ENCODE measurements at regions not wholly inside any gene's neighbourhood (a gene's known extent, or its start where the extent isn't known, plus 50 kb on each side); places are given as distances from the start of the nearest gene placed in this dataset.

GRCh38 chr7:35536396-35536826 lies 158.5 kb downstream of the HERPUD2 start:
- no peak for DNase-seq (ENCODE audit: low read depth in 2 of 2)

DNA sequence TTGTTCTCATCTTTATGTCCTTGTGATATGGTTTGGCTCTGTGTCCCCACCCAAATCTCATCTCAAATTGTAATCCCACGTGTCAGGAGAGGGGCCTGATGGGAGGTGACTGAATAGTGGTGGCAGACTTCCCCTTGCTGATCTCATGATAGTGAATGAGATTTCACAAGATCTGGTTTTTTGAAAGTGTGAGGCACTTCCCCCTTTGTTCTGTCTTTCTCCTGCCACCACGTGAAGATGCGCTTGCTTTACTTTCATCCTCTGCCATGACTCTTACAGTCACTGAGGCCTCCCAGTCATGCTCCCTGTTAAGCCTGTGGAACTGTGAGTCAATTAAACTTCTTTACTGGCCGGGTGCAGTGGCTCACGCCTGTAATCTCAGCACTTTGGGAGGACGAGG lies 161.0 kb downstream of the HERPUD2 start:
- DNase-seq (ENCODE audit: low read depth in 2 of 2), result no peak

DNA sequence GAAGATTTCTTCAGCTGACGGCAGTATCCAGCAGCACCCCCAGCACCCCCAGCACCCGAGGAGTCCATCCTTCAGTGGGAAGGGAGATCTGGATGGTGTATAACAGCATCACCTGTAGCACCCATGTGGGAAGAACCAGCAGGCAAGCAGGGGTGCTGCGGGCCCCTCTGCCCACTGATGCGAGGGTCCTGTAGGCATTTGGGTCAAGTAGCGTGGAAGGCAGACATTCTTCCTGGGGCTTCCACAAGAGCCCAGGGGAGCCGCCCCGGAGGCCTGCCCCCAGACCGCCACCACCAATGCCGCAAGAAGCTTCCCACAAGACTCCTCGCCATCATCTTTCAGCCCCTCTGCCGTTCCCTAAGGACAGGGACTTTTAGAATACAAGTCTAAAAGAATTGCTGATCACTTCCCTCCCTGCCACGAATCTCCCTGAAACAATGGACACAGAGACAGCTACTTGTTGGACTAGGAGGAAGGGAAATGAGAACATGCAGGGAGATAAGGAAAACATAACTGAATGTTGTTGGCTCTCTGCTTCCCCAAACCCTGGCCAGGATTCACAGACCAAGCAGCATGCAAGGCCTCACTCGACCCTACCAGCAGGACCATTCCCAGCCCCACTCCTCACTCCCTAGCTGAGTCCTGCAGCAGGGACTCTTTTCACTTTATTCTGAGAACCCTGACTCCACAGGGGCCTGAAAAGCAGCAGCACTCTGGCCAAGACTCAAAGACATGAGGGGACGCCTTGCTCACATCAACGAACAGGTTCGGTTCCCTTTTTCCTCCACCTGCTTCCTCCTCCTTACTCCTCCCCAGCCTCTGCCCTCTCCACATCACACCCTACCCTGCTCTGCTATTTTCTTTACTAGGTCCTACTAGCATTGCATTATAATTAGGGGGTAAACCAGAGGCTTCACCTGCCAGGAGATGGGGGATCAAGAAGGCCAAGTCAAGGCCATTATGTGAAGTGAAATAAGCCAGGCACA lies 164.5 kb downstream of the HERPUD2 start:
- DNase-seq (ENCODE audit: low read depth in 2 of 2), result no peak

DNA sequence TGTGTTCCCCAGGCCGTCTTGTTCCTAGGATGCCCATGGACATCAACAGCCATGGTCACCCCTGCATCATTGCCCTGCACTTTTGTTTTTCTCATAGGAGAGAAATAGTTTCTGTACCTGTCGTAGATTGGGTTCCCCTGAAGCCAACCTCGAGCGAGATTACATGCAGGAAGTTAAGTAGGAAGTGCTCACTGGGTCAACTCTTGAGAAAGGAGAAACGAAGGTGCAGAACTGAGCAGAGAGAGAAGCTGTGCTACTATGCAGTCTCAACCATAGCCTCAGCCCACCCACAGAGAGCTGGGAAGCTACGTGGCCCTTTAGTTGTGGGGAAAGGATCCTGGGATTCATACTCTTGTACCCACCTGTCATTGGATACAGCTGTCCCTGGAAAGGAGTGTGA lies 165.2 kb downstream of the HERPUD2 start:
- no peak for DNase-seq (ENCODE audit: low read depth in 2 of 2)

- no peak for DNase-seq (ENCODE audit: low read depth in 2 of 2)
These were observed 166.5 kb downstream of the HERPUD2 start for GRCh38 chr7:35528381-35528977.

GRCh38 chr7:35526645-35527044 lies 168.3 kb downstream of the HERPUD2 start:
- DNase-seq (ENCODE audit: low read depth in 2 of 2), result no peak

DNA sequence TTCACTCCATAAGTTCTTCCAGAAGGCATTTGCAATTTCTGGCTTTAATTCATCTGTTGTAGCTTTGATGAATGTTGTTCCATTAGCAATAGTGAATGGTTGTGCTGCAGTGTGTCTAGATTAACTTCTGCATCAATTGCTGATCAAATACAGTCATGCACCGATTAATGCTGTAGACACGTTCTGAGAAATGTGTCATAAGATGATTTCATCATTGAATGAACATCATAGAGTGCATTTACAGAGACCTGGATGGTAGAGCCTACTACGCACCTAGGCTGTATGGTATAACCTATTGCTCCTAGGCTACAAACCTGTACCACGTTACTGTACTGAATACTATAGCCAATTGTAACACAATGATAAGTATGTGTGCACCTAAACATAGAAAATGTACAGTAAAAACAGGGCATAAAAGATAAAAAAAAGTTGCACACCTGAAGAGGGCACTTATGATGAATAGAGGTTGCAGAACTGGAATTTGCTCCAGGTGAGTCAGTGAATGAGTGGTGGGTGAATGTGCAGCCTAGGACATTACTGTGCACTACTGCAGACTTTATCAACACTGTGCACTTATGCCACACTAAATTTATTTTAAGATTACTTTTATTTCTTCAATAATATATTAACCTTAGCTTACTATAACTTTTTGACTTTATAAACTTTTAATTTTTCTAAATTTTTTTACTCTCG lies 170.7 kb downstream of the HERPUD2 start:
- DNase-seq (ENCODE audit: low read depth in 2 of 2), result no peak

DNA sequence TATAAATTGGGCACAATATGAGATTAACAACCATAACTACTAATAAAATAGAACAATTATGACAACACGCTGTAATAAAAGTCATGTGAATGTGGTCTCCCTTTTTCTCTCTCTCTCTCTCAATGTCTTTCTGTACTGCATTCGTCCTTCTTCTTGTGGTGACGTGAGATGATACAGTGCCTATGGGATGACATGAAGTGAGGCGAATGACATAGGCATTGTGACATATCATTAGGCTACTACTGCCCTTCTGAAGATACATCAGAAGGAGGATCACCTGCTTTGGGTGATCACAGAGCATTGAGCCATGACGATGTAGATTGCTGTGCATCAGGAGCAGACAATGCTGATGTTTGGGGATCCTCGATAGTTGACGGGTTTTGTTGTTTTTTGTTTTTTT lies 171.6 kb downstream of the HERPUD2 start:
- DNase-seq (ENCODE audit: low read depth in 2 of 2), result no peak

- DNase-seq (ENCODE audit: low read depth in 2 of 2), result no peak
These were observed 172.2 kb downstream of the HERPUD2 start for GRCh38 chr7:35522697-35523096.

DNA sequence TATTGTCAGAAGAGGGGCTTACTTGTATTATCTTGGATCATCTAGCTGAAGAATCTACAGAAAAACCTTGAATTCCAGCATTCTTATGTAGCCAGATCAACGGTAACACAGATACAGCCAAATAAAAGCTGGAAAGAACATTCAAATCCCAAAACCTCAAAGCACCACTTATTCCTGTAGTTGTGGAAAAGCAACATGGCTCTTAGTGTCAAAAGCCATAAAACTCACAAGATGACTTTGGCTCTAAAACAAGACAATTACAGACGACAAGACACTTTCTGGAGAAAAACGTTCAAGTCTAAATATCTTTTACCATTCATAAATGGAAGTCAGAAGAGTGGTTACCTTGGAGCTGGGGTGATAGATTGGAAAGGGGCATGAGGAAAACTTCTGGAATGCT lies 173.0 kb downstream of the HERPUD2 start:
- no peak for DNase-seq (ENCODE audit: low read depth in 2 of 2)

DNA sequence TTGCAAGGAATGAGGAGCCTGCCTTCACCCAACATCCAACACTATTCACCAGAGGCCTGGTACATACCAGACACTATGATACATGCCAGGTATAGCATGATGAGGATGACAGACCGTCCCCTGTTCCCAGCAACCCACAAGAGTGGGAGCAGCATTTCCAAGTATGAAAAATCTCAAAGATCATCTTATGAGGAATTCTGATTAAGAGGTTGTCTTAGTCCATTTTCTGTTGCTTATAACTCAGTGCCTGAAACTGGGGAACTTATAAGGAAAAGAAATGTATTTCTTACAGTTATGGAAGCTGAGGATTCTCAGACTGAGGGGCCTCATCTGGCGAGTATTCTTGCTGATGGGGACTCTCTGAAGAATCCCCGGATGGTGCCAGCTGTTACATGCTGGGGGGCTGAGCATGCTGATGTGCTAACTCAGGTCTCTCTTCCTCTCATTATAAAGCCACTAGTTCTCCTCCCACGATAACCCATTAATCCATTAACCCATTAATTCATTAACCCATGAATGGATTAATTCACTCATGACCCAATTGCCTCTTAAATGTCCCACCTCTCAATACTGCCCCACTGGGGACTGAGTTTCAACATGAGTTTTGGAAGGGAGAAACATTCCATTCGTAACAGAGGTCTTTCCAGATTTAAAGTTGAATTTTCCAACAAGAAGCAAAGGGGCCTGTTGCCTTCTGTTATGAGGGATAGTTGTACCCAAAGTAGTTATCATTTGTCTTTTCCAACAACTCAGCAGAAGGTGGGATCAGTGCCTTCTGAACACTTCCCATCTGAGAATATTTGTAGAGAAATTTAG lies 173.9 kb downstream of the HERPUD2 start:
- DNase-seq (ENCODE audit: low read depth in 2 of 2), result no peak

GRCh38 chr7:35519971-35520809 lies 174.7 kb downstream of the HERPUD2 start:
- peak in 1 of 2 donors; percentile 8 for DNase-seq (ENCODE audit: low read depth in 2 of 2)

GRCh38 chr7:35518767-35519166 lies 176.2 kb downstream of the HERPUD2 start:
- no peak for DNase-seq (ENCODE audit: low read depth in 2 of 2)

DNA sequence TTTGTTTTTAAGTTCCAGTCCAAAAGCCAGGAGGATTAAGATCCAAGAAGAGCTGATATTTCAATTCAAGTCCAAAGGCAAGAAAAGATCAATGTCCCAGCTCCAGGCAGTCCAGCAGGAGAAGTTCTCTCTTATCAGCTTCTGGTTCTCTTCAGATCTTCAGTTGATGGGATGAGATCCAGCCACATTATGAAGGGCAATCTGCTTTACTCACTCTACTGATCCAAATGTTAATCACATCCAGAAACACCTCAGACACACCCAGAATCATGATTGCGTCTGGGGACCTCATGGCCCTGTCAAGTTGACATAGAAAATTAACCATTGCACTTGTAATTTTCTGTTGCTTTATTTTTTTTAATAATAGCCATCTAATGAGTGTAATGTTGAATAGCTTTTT lies 178.4 kb downstream of the HERPUD2 start:
- DNase-seq (ENCODE audit: low read depth in 2 of 2), result no peak

- DNase-seq (ENCODE audit: low read depth in 2 of 2), result no peak
These were observed 181.1 kb downstream of the HERPUD2 start for GRCh38 chr7:35513828-35514227.

- DNase-seq (ENCODE audit: low read depth in 2 of 2), result no peak
These were observed 181.7 kb downstream of the HERPUD2 start for GRCh38 chr7:35513195-35513594.

DNA sequence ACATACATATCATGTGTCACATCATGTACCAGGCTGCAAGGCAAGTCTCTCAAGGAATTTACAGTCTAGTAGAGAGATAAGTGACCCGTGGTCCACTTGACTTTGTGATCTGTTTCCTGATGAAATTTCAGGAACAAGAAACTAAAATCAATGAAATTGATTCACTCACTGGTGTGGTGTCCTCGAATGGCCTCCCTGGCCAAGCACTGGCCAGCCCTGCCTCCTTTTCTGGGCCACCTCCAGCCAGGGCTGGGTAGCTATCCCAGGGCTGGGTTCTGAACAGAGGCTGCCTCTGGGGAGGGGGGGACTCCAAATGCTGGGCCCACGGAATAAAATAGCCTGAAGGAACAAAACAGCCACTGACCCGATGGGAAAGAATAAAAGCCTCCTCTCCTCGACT lies 182.2 kb downstream of the HERPUD2 start:
- no peak for DNase-seq (ENCODE audit: low read depth in 2 of 2)

- DNase-seq (ENCODE audit: low read depth in 2 of 2), result no peak
These were observed 186.1 kb downstream of the HERPUD2 start for GRCh38 chr7:35508623-35509400.

DNA sequence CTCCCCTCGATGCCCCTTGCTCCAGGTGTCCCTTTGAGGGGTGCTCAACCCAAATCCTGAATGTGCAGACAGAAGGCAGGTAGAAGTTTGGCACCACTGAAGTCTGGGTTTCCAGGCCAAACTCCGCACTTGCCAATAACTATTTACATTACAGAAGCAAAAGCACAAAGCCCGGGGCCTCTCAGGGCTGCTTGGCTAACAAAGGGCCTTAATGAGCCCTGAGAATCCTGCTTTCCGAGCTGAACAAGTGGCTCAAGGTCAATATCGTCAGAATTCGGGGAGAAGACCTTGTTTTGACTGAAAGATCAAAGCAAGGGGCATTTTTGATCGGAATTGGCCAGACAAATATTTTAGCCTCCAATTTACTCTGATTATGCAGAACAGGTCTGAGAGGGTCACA lies 189.9 kb downstream of the HERPUD2 start:
- DNase-seq (ENCODE audit: low read depth in 2 of 2), result no peak

- no peak for DNase-seq (ENCODE audit: low read depth in 2 of 2)
These were observed 190.6 kb downstream of the HERPUD2 start for GRCh38 chr7:35504365-35504764.
